ENCODE measurements at regions not wholly inside any gene's neighbourhood (a gene's known extent, or its start where the extent isn't known, plus 50 kb on each side); places are given as distances from the start of the nearest gene placed in this dataset.

DNA sequence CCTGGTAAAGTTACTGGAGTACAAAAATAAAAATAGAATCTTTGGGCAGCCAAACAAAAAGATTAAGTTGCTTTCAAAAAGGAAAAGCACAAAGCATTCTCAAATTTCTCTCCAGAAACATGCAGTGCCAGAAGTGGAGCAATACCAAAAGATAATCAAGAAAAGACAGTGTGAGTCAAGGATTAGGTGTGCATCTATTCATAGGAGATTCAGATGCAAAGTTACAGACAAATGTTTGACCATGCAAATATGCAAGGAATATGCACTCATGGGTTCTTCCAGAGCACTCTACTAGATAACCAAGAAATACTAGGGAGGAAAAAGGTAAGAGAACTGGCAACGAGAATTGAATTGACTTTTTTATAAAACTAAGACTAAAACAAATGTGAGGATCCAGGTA lies 51.8 kb upstream of the CDH20 start:
- no peak for DNase-seq

- DNase-seq, result no peak
Measured at GRCh38 chr18:61282926-61283325, 50.3 kb upstream of the CDH20 start.
